ENCODE measurements at regions not wholly inside any gene's neighbourhood (a gene's known extent, or its start where the extent isn't known, plus 50 kb on each side); places are given as distances from the start of the nearest gene placed in this dataset.
"Not testable (repeated sequence)": the region's sequence is repeated elsewhere in the genome, so short reads cannot be mapped to it uniquely, and the experiment has no call there.

DNA sequence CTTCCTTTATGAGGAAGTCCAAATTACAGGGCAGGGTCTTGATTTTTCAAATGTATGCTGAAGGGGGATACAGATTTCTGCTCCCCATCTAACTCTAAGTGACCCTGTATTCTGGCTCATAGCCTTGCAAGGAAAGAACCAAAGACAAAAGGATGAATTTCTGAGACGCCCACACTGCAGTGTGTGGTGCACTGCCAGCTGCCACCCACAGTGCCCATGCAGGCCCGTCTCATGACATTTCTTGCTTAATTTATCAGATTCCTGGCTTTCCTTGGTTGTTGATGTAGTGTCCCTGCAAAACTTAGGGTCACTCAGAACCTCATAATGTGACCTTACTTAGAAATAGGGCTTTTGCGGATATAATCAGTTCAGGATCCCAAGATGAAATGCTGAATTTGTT, 68.0 kb downstream of the CBLN4 start:
- DNase-seq = no peak

DNA sequence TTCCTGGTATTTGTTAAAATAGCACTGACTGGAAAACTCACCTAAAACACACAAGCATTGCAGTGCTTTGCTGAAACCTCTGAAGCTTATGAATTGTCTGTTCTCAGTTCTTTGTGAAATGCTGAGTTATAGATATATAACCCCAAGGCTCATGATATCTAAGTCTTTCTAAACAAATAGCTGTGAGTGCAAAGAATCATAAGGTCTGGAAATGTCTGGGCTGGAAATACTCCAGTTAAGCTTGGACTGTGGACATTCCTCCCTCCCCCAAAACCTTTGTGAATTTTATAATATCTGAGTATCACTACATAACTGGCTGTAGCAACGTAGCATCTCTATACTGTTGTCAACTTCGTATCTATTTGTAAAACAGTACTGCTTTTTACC, 69.1 kb downstream of the CBLN4 start:
- no peak for DNase-seq

DNA sequence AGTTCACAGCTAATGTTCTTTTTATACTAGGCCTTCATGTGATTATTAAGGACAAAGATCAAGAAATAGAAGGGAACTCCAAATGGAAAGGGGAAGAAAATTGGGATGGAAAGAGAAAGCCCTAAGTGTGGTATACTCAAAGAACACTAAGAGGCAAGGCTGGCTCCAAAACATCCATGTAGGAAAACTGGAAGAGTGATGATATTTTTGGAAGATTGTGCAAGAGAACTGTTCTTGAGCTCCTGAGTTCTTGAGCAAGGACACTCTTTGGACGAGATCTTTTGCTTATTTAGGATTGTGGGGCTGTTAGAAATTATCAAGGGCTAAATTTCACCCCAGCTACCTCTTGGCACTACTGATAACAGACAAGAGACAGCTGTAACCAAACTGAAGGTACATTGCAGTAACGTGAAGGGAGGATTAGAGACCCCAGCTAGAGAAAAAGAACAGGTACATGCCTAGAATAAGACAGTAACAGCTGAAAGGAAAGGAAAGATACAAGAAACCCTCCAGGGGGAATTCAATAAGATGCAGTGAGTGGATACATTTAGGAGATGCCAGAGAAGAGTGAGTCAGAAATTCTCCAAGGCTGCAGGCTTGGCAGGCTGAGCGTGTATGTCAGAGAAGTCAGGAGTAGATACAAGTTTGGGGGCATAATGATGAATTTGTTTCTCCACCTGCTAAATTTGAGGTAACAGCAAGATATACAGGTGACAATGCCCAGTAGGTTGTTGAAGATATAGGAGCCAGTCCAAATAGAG, 69.7 kb downstream of the CBLN4 start:
- DNase-seq = peak; percentile 3

DNA sequence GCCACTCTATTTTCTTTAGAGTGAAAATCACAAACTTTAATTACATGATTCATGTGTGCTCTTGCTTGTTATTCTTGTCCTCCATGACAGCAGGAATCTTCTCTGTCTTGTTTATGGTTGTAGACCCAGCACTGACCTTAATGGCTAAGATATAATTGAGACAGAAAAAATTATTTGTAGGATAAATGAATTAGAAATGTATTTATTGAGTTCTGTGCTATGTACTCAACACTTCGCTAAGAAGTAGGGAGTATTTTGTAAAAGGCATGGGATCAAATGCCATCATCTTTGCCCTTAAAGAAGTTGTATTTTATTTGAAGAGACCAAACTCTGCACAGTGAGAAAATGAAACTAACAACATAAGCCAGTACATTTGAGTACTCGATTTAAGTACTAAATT, 71.2 kb downstream of the CBLN4 start:
- DNase-seq = no peak

DNA sequence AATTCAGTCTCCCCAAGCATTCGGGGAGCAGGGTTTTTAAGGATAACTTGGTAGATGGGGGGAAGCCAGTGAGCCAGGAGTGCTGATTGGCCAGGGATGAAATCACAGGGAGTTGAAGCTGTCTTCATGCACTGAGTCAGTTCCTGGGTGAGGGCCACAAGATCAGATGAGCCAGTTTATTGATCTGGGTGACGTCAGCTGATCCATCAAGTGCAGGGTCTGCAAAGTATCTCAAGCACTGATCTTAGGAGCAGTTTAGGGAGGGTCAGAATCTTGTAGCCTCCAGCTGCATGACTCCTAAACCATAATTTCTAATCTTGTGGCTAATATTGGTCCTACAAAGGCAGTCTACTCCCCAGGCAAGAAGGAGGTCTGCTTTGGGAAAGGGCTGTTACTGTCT, 74.4 kb downstream of the CBLN4 start:
- DNase-seq = not testable (repeated sequence)

DNA sequence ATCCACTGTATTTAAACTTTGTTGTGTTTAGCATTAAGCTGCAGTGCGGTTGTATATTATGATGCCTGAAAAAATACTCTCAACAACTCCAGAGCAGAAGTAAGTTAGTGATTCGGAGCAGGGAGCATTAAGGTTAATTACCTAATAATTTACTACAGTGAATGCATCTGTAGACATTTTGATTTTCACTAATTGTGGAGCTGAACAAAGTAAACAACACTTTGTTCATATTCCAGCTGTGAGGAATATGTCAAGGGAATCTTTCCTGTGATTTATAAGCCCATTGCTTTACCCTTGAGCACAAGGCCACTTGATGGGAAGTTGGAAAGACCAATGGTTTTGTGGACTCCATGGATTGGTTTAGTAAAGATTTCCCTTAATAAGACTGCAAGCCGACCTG, 77.1 kb downstream of the CBLN4 start:
- DNase-seq = no peak

DNA sequence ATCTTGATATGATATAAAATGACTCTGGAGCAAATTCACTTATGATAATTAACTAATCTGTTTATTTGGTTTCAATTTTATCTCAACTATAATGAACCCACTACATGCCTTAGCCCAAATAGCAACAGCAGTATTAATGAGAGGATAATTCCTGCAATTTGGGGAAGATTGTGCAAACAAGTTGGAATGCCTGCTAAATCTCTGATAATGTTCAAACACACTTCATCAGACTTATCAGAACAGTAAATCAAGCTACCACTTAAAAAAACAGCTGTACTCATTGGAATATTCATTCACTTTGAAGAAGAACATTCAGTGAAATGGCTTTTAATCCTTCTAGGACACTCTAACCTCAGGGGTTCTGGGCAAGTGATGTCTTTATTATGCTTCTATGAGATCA, 85.4 kb downstream of the CBLN4 start:
- no peak for DNase-seq

DNA sequence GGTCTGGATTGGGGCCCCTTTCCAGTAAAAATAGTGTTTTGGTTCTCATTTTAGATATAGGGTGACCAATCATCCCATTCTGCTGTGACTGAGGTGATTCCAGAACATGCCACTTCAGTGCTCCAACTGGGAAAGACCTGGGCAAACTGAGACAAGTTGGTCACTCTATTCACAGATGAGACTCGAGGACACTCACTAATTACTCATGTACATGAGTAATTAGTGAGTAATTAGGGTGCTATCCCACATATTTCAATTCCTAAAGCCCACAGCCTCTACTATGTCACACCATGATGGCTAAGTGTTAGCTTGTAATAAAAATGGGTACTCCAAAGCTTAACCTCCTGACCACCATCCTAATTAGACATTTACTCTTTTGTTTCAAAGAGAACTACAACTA, 86.0 kb downstream of the CBLN4 start:
- DNase-seq = no peak

DNA sequence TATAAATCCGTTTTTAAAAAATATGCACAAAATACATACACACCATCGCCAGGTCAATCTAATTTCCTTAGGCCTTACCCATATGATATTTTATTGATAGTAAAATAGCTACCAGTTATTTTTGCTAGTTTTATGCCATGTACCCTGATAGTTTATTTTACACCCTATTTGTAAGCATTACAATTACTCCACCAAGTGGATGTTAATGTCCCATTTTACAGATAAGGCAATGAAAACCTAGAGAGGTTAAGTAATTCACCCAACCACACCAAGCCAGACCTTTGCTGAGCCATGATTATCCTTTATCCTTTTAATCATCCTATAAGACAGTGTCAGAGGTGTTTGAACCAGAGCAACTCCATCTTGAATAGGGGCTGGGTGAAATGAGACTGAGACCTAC, 86.8 kb downstream of the CBLN4 start:
- no peak for DNase-seq

DNA sequence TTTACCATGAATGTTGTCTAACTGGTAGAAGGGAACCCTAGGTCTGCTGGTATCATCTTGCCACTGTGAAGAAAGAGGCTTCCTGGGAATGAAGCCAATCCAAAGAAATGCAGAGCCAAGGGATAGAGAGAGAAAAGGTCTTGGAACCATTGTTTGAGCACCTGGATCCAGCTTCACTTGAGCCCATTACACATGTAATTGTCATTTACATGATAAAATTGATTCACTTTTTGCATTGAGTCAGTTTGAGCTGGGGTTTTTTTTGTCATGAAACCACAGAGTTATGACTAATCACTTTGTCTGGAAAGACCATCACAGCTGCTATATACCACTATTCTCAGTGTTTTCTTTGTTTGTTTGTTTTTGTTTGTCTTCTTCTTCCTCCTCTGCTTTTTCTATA, 112.3 kb downstream of the CBLN4 start:
- DNase-seq = no peak

DNA sequence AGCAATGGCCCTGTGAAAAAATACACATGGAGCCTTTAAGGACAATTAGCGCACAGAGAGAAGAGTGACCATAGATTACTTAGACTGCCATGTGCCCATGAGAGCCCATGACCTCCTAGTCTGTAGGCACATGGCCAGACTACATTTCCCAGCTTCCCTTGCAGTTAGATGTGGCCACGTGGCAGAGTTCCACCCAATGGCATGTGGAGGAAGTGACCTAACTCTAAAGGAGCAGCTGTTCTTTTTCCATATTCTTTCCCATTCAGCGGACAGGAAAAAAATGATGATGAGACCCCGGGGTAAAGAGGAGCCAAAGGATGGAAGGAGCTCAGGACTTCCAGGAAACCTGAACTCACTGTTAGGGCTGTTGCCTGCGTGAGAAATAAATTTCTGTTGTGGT, 116.6 kb downstream of the CBLN4 start:
- no peak for DNase-seq

DNA sequence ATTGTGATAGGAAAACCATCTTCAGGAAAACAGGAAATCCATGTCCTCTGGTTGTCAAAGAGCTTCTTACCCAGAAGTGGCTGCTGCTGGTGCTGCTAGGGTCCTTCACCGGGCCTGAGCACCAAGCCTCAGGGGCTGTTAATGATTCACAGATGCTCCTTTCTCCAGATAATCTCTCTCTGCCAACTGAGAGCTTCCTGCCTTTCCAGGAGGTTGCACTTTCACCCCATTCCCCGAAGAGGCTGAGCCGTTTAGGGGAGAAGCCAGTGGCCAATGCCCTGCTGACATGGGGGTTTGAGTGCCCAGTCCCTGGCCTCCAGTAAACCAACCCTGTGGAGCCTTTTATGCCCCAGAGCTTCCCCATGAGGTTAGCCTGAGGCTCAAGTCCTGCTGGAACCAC, 122.4 kb downstream of the CBLN4 start:
- DNase-seq = no peak

DNA sequence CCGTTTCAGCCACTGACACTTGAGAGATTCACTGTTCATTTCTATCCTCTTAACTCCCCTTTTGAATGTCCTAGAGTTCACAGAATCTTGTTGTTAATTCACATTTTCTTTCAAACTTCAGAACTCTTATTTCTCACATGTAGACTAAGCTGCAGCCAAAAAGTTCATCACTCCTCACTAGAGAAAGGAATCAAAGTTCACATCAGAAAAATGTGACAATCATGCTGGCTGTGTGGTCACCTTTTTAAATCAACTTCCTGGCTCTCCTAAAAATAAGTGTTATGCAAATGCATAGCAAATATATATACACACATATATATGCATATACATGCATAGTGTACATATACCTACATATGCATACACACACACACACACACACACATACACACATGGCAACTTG, 123.0 kb downstream of the CBLN4 start:
- no peak for DNase-seq

DNA sequence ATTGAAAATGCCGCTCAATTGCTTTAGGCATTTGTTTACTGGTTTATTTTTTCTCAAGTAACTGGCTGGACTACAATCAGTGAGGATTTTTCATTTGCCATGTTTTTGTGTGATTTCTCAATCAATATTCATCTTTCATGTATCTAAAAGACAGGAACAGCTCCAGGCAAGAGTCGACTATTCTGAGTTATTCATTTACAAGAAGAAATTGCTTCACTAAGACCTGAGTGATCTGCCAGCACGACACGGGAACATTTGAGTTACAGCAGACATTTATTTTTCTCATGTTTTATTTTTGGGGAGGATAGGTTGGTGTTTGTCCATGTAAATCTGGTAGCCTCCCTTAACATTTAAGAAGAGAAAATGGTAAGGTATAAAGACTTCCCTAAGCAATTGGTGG, 124.1 kb downstream of the CBLN4 start:
- DNase-seq = no peak

DNA sequence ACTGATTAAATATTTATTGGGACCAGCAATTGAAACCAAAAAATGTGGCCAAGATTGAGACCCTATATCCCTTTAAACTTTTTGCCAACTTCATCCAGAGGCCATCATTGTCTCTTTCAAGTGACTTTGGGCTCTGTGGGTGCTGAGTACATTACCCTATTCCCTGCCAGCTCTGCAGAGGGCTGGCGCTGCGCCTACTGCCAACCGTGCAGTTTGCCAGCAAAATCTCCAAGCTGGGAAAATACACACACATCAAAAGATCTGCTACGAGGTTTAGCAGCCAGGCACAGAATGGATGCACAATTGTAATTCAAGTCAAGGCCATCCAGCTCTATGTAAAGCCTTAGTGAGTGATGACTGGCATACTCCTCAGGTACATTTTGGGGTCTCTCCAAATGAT, 125.0 kb downstream of the CBLN4 start:
- DNase-seq = no peak

DNA sequence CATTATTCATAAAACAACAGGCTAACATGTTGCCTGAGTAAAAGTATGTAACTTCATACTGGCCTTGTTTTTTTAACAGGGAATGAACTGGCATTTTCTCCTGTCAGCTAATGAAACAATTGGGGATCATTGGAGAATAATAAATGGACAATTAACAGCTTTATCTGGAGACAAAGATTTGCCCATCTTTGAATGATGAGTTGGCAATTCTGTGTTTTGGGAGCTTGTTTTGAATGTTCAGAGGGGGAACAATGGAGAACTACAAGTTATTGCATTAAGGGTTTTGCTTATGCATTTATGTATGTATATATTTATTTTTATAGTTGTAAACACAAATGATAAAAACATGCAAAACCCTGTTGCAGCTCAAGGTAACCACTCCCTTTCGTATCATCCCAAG, 150.3 kb downstream of the CBLN4 start:
- no peak for DNase-seq

DNA sequence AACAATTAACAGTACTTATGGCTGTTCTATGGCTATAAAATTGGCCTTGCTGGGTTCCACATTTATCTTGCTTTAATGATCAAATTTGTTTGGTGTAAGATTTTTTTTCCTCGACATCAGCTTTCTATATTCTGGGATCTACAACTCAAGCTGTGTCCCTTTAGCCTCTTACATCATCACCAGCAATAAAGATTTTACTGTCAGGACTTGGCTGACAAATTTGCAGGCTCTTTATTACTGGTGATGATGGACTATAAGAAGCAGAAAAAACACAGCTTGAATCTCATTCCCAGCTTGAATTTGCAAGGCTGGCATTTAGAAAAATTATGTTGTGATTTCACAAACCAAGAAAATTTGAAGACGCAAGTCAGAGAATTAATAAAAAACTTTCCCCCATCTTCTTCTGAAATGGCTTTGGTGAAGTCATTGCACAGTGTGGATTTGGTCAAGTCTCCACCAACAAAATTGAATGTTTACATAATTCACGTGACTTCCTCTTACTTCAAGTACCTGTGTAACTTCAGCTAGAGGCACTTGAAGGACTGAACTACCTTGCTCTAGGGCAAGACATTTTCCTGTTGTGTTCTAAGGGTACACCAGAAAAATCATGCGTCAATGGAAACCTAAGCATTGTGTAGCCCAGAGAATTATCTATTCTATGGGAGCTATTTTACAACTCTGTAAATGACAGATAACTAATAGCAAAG, 175.0 kb downstream of the CBLN4 start:
- no peak for DNase-seq

DNA sequence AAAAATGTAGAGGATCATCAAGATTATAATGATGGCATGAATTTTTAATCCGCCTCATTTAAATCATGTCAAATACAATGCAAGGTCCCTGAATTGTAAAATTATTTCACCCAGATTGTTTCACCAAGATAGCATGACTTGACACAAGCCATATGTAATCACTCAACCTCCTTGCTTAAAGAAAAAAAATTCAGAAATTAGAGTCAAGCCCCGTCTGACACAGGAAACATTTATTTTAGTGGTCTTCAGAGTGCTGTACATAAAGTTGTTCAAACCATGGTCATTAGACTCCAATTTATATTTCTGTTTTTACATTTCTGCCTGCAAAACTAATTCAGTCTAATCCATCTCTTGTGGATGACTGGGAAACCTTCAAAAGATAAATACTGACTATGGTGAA, 200.2 kb downstream of the CBLN4 start:
- DNase-seq = no peak

DNA sequence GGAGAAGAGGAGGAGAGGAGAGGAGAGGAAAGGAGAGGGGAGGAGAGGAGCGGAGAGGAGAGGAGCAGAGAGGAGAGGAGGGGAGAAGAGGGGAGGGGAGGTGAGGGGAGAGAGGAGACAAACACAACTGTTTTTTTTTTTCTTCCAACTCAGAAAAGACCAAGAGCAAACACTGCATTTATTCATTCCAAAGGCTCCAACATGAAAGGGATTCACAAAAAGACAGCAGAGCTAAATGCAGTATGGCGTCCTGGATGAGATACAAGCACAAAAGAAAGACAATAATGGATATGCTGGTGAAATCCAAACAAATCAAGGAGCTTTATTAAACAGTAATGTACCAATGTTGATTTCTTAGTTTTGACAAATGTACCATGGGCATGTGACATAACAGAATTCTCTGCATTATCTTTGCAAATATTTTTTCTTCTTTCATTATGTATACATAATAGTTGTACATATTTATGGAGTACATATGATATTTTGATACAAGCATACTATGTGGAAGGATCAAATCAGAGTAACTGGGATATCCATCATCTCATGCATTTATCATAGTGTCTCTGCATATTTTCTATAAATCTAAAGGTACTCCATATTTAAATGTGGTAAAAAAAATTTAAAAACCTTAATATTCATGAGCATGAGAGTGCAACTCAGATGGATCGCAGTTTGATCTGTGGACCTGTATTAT, 204.6 kb downstream of the CBLN4 start:
- no peak for DNase-seq

DNA sequence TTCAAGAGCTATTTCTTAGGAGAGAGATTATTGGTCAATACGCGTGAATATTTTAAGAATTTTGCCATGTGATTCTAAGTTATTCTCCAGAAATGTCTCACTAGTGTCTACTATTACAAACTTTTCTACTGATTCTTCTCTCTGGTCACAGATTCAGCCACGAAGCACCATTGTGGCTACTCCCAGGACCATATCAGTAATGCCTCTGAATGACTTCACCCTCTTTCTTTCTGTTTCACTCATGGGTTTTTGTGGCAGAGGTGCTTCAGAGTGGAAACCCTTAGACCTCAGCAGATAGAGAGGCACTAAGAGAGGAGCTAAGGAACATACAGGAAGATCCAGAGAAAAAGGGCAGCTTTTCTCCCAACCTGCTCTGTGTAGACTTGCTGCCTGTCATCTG, 211.3 kb downstream of the CBLN4 start:
- DNase-seq = no peak

DNA sequence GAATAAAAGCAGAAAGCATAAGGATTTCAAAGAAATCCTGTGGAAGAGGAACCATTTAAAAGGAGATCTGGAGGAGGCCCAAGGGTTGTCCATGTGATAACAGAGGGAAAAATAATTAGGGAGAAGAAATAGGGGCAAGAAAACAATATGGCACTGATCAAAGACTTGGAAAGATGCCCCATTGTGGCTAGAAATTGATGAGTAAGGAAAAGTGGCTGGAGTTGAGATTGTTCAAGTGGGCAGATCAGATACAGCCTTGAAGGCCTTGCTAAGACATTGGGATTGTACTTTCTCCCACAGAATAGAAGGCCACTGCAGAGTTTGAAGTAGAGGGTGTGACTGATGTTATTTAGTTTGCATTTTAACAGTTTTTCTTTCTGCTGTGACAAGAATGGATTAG, 213.3 kb downstream of the CBLN4 start:
- DNase-seq = no peak

DNA sequence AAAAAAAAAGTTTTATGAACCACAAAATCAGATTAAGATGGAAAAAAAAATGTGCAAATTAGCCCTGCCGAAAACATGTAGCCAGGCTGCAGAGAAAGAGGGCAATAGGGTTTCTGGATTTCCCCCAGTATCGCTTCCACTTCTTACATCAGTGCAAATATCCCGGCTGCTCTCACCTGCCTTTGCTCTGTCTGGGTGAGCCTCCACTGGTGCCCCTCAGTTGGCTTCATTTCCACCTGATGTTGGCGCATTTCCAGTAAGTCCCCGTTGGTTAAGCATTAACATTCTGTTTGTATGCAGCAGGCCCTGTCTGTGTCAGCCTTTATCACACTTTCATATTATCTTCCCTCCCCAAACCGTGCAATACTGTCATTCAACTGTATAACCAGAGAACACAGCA, 215.1 kb downstream of the CBLN4 start:
- DNase-seq = no peak

DNA sequence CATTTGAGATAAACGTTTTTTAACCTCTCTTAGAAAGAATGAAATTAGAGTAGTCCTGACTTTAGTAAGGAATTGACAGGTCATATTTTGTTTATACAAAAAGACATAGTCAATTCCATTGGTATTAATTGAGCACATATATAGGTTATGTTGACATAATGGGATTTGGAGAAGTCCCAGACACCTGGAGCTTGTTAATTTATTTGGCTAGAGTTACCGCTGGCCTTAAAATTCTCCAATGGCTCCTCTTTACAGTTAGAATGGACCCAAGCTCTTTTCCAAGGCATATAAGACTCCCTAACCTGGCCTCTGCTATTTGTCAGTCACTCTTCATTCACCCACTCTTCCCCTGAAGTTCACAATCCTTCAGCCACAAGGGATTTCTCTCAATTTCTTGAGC, 221.3 kb downstream of the CBLN4 start:
- peak; percentile 41 for DNase-seq

DNA sequence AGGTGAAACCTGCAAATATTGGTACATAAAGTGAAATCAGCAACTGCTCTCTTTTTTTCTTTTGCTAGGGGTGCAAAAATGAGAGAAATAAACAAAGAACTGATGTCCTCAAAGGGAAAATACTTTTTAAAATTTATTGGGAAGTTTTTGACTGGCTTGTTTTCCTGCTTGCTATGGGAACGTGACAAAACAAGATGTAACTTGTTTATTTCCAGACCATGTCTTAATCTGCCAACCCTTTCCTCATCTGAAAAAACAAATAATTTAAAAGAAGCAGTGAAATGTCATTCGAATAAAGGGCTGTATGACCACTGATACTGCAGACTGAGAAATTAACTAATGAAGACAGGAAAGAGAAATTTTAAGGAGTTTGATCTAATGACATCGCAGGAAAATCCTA, 221.9 kb downstream of the CBLN4 start:
- DNase-seq = peak; percentile 30

Measured in tongue (tissue), 1 donor.